OCI-LY1 (cell line): ENCODE measurements at regions not wholly inside any gene's neighbourhood (a gene's known extent, or its start where the extent isn't known, plus 50 kb on each side); places are given as distances from the start of the nearest gene placed in this dataset.

Experiments used
- H2AFZ ChIP-seq: fragments of 200-600 bp; sonication (generic), shearing (Covaris generic); 2 replicates; pipeline ENCODE4 v1.6.0; 2014; ENCODE audit warnings: antibody characterized with exemption, mild to moderate bottlenecking, low read length
- H3F3A ChIP-seq: fragments of 200-600 bp; sonication (generic), shearing (Covaris generic); 2 replicates; pipeline ENCODE4 v1.6.0; 2014; ENCODE audit warnings: mild to moderate bottlenecking, antibody characterized with exemption, low read length, moderate library complexity; ENCODE audit not compliant: insufficient read depth
- H3K27ac ChIP-seq: fragments of 200-600 bp; sonication (generic); 2 replicates; pipeline ENCODE4 v1.5.1; 2014; ENCODE audit warnings: low read length, mixed run types, mild to moderate bottlenecking, low read depth; ENCODE audit not compliant: poor library complexity, severe bottlenecking
- H3K27me3 ChIP-seq: fragments of 200-600 bp; sonication (generic); 2 replicates; pipeline ENCODE4 v1.6.0; 2014; ENCODE audit warnings: antibody characterized with exemption, mild to moderate bottlenecking, low read length, moderate library complexity; ENCODE audit not compliant: insufficient read depth
- H3K36me3 ChIP-seq: fragments of 200-600 bp; sonication (generic); 2 replicates; pipeline ENCODE4 v1.6.1; 2014; ENCODE audit warnings: mild to moderate bottlenecking, antibody characterized with exemption, low read length, moderate library complexity, mixed read lengths; ENCODE audit not compliant: insufficient read depth
- H3K4me1 ChIP-seq: fragments of 200-600 bp; sonication (generic); 2 replicates; pipeline ENCODE4 v1.5.1; 2014; ENCODE audit warnings: mild to moderate bottlenecking, low read length, moderate library complexity; ENCODE audit not compliant: insufficient read depth, severe bottlenecking
- H3K4me2 ChIP-seq: fragments of 200-600 bp; sonication (generic), shearing (Covaris generic); 2 replicates; pipeline ENCODE4 v1.6.1; 2014; ENCODE audit warnings: low read length
- H3K4me3 ChIP-seq: fragments of 200-600 bp; sonication (generic); 2 replicates; pipeline ENCODE4 v1.5.1; 2014; ENCODE audit warnings: low read length, low read depth, mild to moderate bottlenecking, mixed read lengths; ENCODE audit not compliant: poor library complexity, severe bottlenecking
- H3K79me2 ChIP-seq: fragments of 200-600 bp; shearing (Covaris generic); 2 replicates; pipeline ENCODE4 v1.6.1; 2016; ENCODE audit warnings: mixed run types, low read length, mixed read lengths; ENCODE audit not compliant: insufficient read depth
- H3K9ac ChIP-seq: fragments of 200-600 bp; sonication (generic), shearing (Covaris generic); 2 replicates; pipeline ENCODE4 v1.6.1; 2014; ENCODE audit warnings: mild to moderate bottlenecking, low read length, mixed read lengths
- H3K9me2 ChIP-seq: fragments of 200-600 bp; sonication (generic), shearing (Covaris generic); 2 replicates; pipeline ENCODE4 v1.6.1; 2014; ENCODE audit warnings: low read depth, mild to moderate bottlenecking, low read length, mixed read lengths
- H3K9me3 ChIP-seq: fragments of 200-600 bp; shearing (Covaris generic); 2 replicates; pipeline ENCODE4 v1.6.1; 2014; ENCODE audit warnings: low read length, mixed read lengths
- H4K20me1 ChIP-seq: fragments of 200-600 bp; sonication (generic), shearing (Covaris generic); 2 replicates; pipeline ENCODE4 v1.6.0; 2016; ENCODE audit warnings: mild to moderate bottlenecking, low read length; ENCODE audit not compliant: insufficient read depth
- EZH2 ChIP-seq: fragments of 200-600 bp; sonication (generic), shearing (Covaris generic); IDR thresholded peaks from 2 replicates; pipeline ENCODE4 v1.8.0; 2017; ENCODE audit warnings: borderline replicate concordance, mixed run types, mild to moderate bottlenecking, antibody characterized with exemption, low read length, moderate library complexity, mixed read lengths
- TF ChIP-seq, protein P1 (sequence below): fragments of 200-600 bp; sonication (generic), shearing (Covaris generic); IDR thresholded peaks from 2 replicates; pipeline ENCODE4 v1.5.1; 2017; ENCODE audit warnings: mild to moderate bottlenecking, antibody characterized with exemption, low read length, moderate library complexity, mixed read lengths

DNA sequence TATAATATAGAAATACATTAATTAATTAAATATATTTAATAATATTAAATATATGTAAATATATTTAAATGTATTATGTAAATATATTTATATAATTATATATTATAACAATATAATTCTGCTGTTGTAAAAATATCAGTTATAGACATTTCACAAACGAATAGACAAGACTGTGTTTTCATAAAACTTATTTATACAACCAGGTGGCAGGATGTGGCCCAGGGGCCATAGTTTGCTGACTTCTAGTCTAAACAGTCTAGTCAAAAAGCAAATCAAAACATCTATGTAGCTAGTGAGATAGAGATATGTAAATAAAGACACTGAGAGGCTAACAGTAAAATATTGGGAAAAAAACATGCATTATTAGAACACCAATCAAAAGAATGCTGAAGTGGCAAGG is 136.4 kb downstream of the TBXT start:
- no peaks in the 10 kb centered on the region for H3K36me3 ChIP-seq
- TF ChIP-seq, protein P1, sequence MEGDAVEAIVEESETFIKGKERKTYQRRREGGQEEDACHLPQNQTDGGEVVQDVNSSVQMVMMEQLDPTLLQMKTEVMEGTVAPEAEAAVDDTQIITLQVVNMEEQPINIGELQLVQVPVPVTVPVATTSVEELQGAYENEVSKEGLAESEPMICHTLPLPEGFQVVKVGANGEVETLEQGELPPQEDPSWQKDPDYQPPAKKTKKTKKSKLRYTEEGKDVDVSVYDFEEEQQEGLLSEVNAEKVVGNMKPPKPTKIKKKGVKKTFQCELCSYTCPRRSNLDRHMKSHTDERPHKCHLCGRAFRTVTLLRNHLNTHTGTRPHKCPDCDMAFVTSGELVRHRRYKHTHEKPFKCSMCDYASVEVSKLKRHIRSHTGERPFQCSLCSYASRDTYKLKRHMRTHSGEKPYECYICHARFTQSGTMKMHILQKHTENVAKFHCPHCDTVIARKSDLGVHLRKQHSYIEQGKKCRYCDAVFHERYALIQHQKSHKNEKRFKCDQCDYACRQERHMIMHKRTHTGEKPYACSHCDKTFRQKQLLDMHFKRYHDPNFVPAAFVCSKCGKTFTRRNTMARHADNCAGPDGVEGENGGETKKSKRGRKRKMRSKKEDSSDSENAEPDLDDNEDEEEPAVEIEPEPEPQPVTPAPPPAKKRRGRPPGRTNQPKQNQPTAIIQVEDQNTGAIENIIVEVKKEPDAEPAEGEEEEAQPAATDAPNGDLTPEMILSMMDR: no peak
- TF ChIP-seq EZH2: no peak
- H3K27ac ChIP-seq: no peak overlapping the region
- H3K79me2 ChIP-seq: no peaks in the 10 kb centered on the region
- H3K9me3 ChIP-seq: no peaks in the 10 kb centered on the region
- no peak overlapping the region for H3K4me3 ChIP-seq
- H3K4me2 ChIP-seq: no peak overlapping the region
- H2AFZ ChIP-seq: no peak overlapping the region
- H3F3A ChIP-seq: no peaks in the 10 kb centered on the region
- no peaks in the 10 kb centered on the region for H3K27me3 ChIP-seq
- no peaks in the 10 kb centered on the region for H3K4me1 ChIP-seq
- no peaks in the 10 kb centered on the region for H3K9me2 ChIP-seq
- H4K20me1 ChIP-seq: no peaks in the 10 kb centered on the region
- no peak overlapping the region for H3K9ac ChIP-seq

DNA sequence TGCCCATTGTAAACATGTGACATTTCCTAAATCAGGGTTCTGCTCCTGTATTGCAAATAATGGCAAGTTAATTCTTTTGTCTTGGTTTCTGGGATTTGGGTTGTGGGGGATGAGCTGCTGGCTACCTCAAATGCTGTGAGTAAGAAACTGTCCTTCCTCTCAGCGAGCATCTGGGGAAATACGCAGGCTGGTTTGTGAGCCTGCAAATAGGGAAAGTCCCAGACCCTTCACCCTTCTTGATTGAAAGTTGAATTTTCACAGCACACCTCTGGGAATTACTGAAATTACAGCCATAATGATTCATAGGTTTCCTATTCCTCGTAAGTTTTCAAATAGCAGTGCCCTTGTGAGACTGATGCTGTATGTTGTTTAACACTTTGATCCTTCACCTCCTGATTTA is 138.1 kb downstream of the TBXT start:
- H3K4me3 ChIP-seq: no peak overlapping the region
- H3K27me3 ChIP-seq: no peaks in the 10 kb centered on the region
- TF ChIP-seq EZH2: no peak
- TF ChIP-seq, protein P1: no peak
- H3K4me1 ChIP-seq: no peaks in the 10 kb centered on the region
- no peaks in the 10 kb centered on the region for H3K79me2 ChIP-seq
- no peaks in the 10 kb centered on the region for H3K9me3 ChIP-seq
- H3K9ac ChIP-seq: no peak overlapping the region
- H3K27ac ChIP-seq: no peak overlapping the region
- H3K4me2 ChIP-seq: no peak overlapping the region
- H3K36me3 ChIP-seq: no peaks in the 10 kb centered on the region
- no peaks in the 10 kb centered on the region for H4K20me1 ChIP-seq
- no peak overlapping the region for H2AFZ ChIP-seq
- no peaks in the 10 kb centered on the region for H3K9me2 ChIP-seq
- no peaks in the 10 kb centered on the region for H3F3A ChIP-seq

DNA sequence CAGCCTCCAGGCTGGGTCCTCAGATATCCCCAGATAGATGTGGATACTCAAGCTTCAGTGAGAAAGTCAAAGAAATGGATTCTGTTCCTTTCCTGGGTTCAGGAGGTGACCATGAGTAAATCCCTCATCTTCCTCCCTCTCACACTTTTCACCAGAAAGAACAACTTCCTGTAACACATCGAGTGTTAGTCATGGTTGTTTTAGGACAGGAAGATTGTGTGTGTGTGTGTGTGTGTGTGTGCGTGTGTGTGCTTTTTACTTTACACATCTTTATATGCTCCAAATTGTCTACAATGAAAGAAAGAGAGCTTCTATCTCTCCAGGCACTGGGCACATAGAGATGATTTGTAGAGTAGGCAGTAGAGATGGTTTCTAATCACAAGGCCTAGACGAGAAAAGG is 139.9 kb downstream of the TBXT start:
- no peaks in the 10 kb centered on the region for H3K9me2 ChIP-seq
- H3K27me3 ChIP-seq: no peaks in the 10 kb centered on the region
- H2AFZ ChIP-seq: no peak overlapping the region
- TF ChIP-seq, protein P1: no peak
- TF ChIP-seq EZH2: no peak
- H3K79me2 ChIP-seq: no peaks in the 10 kb centered on the region
- no peaks in the 10 kb centered on the region for H3K4me1 ChIP-seq
- H3K4me3 ChIP-seq: no peak overlapping the region
- no peak overlapping the region for H3K27ac ChIP-seq
- no peaks in the 10 kb centered on the region for H3F3A ChIP-seq
- H3K36me3 ChIP-seq: no peaks in the 10 kb centered on the region
- H3K9me3 ChIP-seq: no peaks in the 10 kb centered on the region
- H3K4me2 ChIP-seq: no peak overlapping the region
- H3K9ac ChIP-seq: no peak overlapping the region
- H4K20me1 ChIP-seq: no peaks in the 10 kb centered on the region
